Neuronal stem cell (in vitro differentiated cells): ENCODE measurements at regions not wholly inside any gene's neighbourhood (a gene's known extent, or its start where the extent isn't known, plus 50 kb on each side); places are given as distances from the start of the nearest gene placed in this dataset.
A peak's percentile ranks its signal among the peaks of the same experiment; 100 is the strongest.

Experiments
- DNase-seq: peaks from one replicate; pipeline ENCODE4 v3.0.0-alpha.2; 2013; ENCODE audit warnings: low spot score
- H2AFZ ChIP-seq: one replicate; pipeline ENCODE4 v1.6.1; 2013; ENCODE audit warnings: mild to moderate bottlenecking, low read length, inconsistent platforms
- H2AK5ac ChIP-seq: 2 replicates; pipeline ENCODE4 v1.6.1; 2013; ENCODE audit warnings: low read depth, mild to moderate bottlenecking, inconsistent platforms, low read length, moderate library complexity, mixed read lengths
- H2BK120ac ChIP-seq: 2 replicates; pipeline ENCODE4 v1.6.1; 2013; ENCODE audit warnings: low read depth, mild to moderate bottlenecking, inconsistent platforms, low read length, moderate library complexity, mixed read lengths
- H2BK12ac ChIP-seq: one replicate; pipeline ENCODE4 v1.6.1; 2013; ENCODE audit warnings: low read length, inconsistent platforms
- H2BK15ac ChIP-seq: 2 replicates; pipeline ENCODE4 v1.6.1; 2013; ENCODE audit warnings: mild to moderate bottlenecking, low read length, inconsistent platforms, mixed read lengths
- H2BK5ac ChIP-seq: one replicate; pipeline ENCODE4 v1.6.1; 2013; ENCODE audit warnings: inconsistent platforms, mild to moderate bottlenecking, low read length, moderate library complexity
- H3K14ac ChIP-seq: one replicate; pipeline ENCODE4 v1.6.1; 2013; ENCODE audit warnings: low read length, inconsistent platforms
- H3K18ac ChIP-seq: 2 replicates; pipeline ENCODE4 v1.6.1; 2013; ENCODE audit warnings: low read length, inconsistent platforms
- H3K23ac ChIP-seq: 2 replicates; pipeline ENCODE4 v1.6.1; 2013; ENCODE audit warnings: low read depth, mild to moderate bottlenecking, mixed read lengths, low read length, inconsistent platforms; ENCODE audit not compliant: poor library complexity
- H3K27ac ChIP-seq: replicated peaks from 3 replicates; pipeline ENCODE4 v1.5.1; 2013; ENCODE audit warnings: low read length, inconsistent platforms
- H3K27me3 ChIP-seq, 3 experiments: 2 replicates each; pipeline ENCODE4 v1.6.1; 2013; ENCODE audit warnings: low read length in 3 of 3, mild to moderate bottlenecking in 2 of 3, inconsistent platforms in 1 of 3, low read depth in 1 of 3, mixed read lengths in 1 of 3, moderate library complexity in 1 of 3; ENCODE audit not compliant: control insufficient read depth in 3 of 3, insufficient read depth in 3 of 3
- H3K36me3 ChIP-seq, 2 donors: replicated peaks in 1 of 2; 2 replicates each; pipeline ENCODE4 v1.6.1; 2013; ENCODE audit warnings: low read length in 2 of 2; ENCODE audit not compliant: control insufficient read depth in 2 of 2, insufficient read depth in 2 of 2
- H3K4ac ChIP-seq: 2 replicates; pipeline ENCODE4 v1.6.1; 2013; ENCODE audit warnings: inconsistent platforms, mild to moderate bottlenecking, low read length, moderate library complexity
- H3K4me1 ChIP-seq, 2 donors: 1 replicate in 1 of 2; 2 replicates in 1 of 2; pipeline ENCODE4 v1.6.1; 2013; ENCODE audit warnings: low read length in 2 of 2, low read depth in 1 of 2; ENCODE audit not compliant: control insufficient read depth in 2 of 2, insufficient read depth in 1 of 2
- H3K4me2 ChIP-seq: one replicate; pipeline ENCODE4 v1.6.1; 2013; ENCODE audit warnings: mild to moderate bottlenecking, low read length, inconsistent platforms; ENCODE audit not compliant: insufficient read depth, poor library complexity, severe bottlenecking
- H3K4me3 ChIP-seq, 2 donors: 2 replicates each; pipeline ENCODE4 v1.5.1; 2013; ENCODE audit warnings: low read length in 2 of 2, mild to moderate bottlenecking in 2 of 2, inconsistent platforms in 1 of 2, moderate library complexity in 1 of 2
- H3K79me1 ChIP-seq: one replicate; pipeline ENCODE4 v1.6.1; 2013; ENCODE audit warnings: low read depth, mild to moderate bottlenecking, inconsistent platforms, low read length, moderate library complexity
- H3K9ac ChIP-seq: one replicate; pipeline ENCODE4 v1.6.1; 2013; ENCODE audit warnings: mild to moderate bottlenecking, low read depth, low read length, inconsistent platforms; ENCODE audit not compliant: poor library complexity
- H3K9me3 ChIP-seq, 2 donors: replicated peaks in 1 of 2; 2 replicates each; pipeline versions ENCODE3 to v1.6.1; 2013; ENCODE audit warnings: low read length in 2 of 2, mild to moderate bottlenecking in 2 of 2, inconsistent platforms in 1 of 2, low read depth in 1 of 2, mixed read lengths in 1 of 2, moderate library complexity in 1 of 2; ENCODE audit not compliant: control insufficient read depth in 2 of 2, insufficient read depth in 1 of 2
- H4K8ac ChIP-seq: one replicate; pipeline ENCODE4 v1.6.1; 2013; ENCODE audit warnings: low read depth, mild to moderate bottlenecking, inconsistent platforms, low read length, moderate library complexity
- H4K91ac ChIP-seq: one replicate; pipeline ENCODE4 v1.6.1; 2013; ENCODE audit warnings: low read length, low read depth, mild to moderate bottlenecking, inconsistent platforms; ENCODE audit not compliant: poor library complexity
- WGBS, 2 donors: extraction: QIAGEN DNeasy Blood & Tissue Kit; methylation state at CpG; one replicate each; pipeline ENCODE4 v1.1.7; 2013; ENCODE audit warnings: missing lambda C conversion rate in 2 of 2, mixed read lengths in 1 of 2; ENCODE audit not compliant: insufficient read length in 2 of 2, insufficient replicate concordance in 1 of 2; ENCODE audit errors: extremely low coverage in 2 of 2; 5-methylcytosine and 5-hydroxymethylcytosine counted together

GRCh38 chr10:127815147-127815546 is 77.6 kb downstream of the CLRN3 start:
- H3K27me3 ChIP-seq, result no peaks in the 10 kb centered on the region
- no peak overlapping the region for H3K14ac ChIP-seq
- H3K4me1 ChIP-seq, result no peaks in the 10 kb centered on the region
- H3K23ac ChIP-seq, result no peak overlapping the region
- H4K91ac ChIP-seq, result no peak overlapping the region
- H3K9me3 ChIP-seq, result no peaks in the 10 kb centered on the region
- H3K79me1 ChIP-seq, result no peaks in the 10 kb centered on the region
- no peak overlapping the region for H4K8ac ChIP-seq
- H2BK15ac ChIP-seq, result no peak overlapping the region
- no peak overlapping the region for H3K18ac ChIP-seq
- no peak overlapping the region for H3K4me3 ChIP-seq
- no peak for DNase-seq
- no peak overlapping the region for H3K4ac ChIP-seq
- no peak overlapping the region for H2AK5ac ChIP-seq
- H2AFZ ChIP-seq, result no peak overlapping the region
- H2BK120ac ChIP-seq, result no peak overlapping the region
- no peak overlapping the region for H2BK5ac ChIP-seq
- peak overlapping the region; percentile 75 for H3K9ac ChIP-seq
- H2BK12ac ChIP-seq, result no peak overlapping the region
- H3K4me2 ChIP-seq, result no peak overlapping the region
- H3K27ac ChIP-seq, result no peak overlapping the region
- no peaks in the 10 kb centered on the region for H3K36me3 ChIP-seq
- no CpG with 5 or more reads among the region's 5 CpGs for WGBS, 2 donors

GRCh38 chr10:127824826-127825225 is 67.9 kb downstream of the CLRN3 start:
- no peak for DNase-seq
- Histone ChIP-seq H3K27ac (no peak overlapping the region), H3K9me3 (peaks cover 0 to 10% of the 10 kb centered on the region in 2 donors), H2AFZ (no peak overlapping the region), H3K79me1 (no peaks in the 10 kb centered on the region), H3K23ac (no peak overlapping the region), H3K18ac (no peak overlapping the region), H3K4me3 (no peak overlapping the region), H2BK120ac (no peak overlapping the region), H3K14ac (no peak overlapping the region), H3K4me1 (peaks cover 0 to 5% of the 10 kb centered on the region in 2 donors), H3K4me2 (no peak overlapping the region), H3K36me3 (no peaks in the 10 kb centered on the region), H3K27me3 (no peaks in the 10 kb centered on the region), H4K8ac (no peak overlapping the region), H2BK12ac (no peak overlapping the region), H3K4ac (no peak overlapping the region), H2AK5ac (no peak overlapping the region), H2BK5ac (no peak overlapping the region), H3K9ac (no peak overlapping the region), H4K91ac (no peak overlapping the region), H2BK15ac (no peak overlapping the region)
- WGBS, 2 donors, result no CpG with 5 or more reads among the region's 2 CpGs

- Histone ChIP-seq H3K9me3 (peaks cover 0 to 10% of the 10 kb centered on the region in 2 donors), H2AK5ac (no peak overlapping the region), H3K27ac (no peak overlapping the region), H3K27me3 (no peaks in the 10 kb centered on the region), H2BK12ac (no peak overlapping the region), H3K4me1 (peaks cover 0 to 5% of the 10 kb centered on the region in 2 donors), H3K36me3 (no peaks in the 10 kb centered on the region), H3K4ac (no peak overlapping the region), H3K14ac (no peak overlapping the region), H4K91ac (no peak overlapping the region), H3K23ac (no peak overlapping the region), H3K18ac (peak overlapping the region; percentile 5), H2AFZ (peak overlapping the region; percentile 65), H2BK120ac (no peak overlapping the region), H3K4me3 (no peak overlapping the region), H4K8ac (no peak overlapping the region), H3K9ac (no peak overlapping the region), H3K79me1 (no peaks in the 10 kb centered on the region), H3K4me2 (no peak overlapping the region), H2BK5ac (no peak overlapping the region), H2BK15ac (no peak overlapping the region)
- WGBS, 2 donors, result no CpG with 5 or more reads among the region's 10 CpGs
- DNase-seq, result no peak
Observed at GRCh38 chr10:127826154-127826725, 66.5 kb downstream of the CLRN3 start.

- Histone ChIP-seq H3K14ac (no peak overlapping the region), H2BK5ac (no peak overlapping the region), H3K9me3 (peaks cover 0 to 9% of the 10 kb centered on the region in 2 donors), H3K23ac (no peak overlapping the region), H3K4me3 (no peak overlapping the region), H4K8ac (no peak overlapping the region), H3K79me1 (no peaks in the 10 kb centered on the region), H4K91ac (no peak overlapping the region), H2AFZ (no peak overlapping the region), H3K4ac (no peak overlapping the region), H3K4me2 (no peak overlapping the region), H2AK5ac (no peak overlapping the region), H3K36me3 (no peaks in the 10 kb centered on the region), H2BK120ac (no peak overlapping the region), H2BK15ac (no peak overlapping the region), H3K4me1 (peaks cover 0 to 5% of the 10 kb centered on the region in 2 donors), H3K18ac (no peak overlapping the region), H3K27ac (no peak overlapping the region), H2BK12ac (no peak overlapping the region), H3K9ac (no peak overlapping the region), H3K27me3 (no peaks in the 10 kb centered on the region)
- WGBS, 2 donors, result no CpG with 5 or more reads among the region's 6 CpGs
- DNase-seq, result no peak
Observed at GRCh38 chr10:127827354-127828140, 65.2 kb downstream of the CLRN3 start.
